ENCODE measurements at regions not wholly inside any gene's neighbourhood (a gene's known extent, or its start where the extent isn't known, plus 50 kb on each side); places are given as distances from the start of the nearest gene placed in this dataset.

- peaks cover 9% of the 10 kb centered on the region for H3K27me3 Mint-ChIP-seq (ENCODE audit: insufficient read depth, unreplicated experiment)
- BruUV-seq (replicated peaks): no TSS peak
These were observed 813.4 kb downstream of the ANKRD7 start for GRCh38 chr7:119037941-119038340.

GRCh38 chr7:119046068-119046467, 821.6 kb downstream of the ANKRD7 start:
- CTCF ChIA-PET: no interaction called here
- intact Hi-C loops (cut with micrococcal nuclease; ENCODE audit: unreplicated experiment): no loop called here
- no peaks in the 10 kb centered on the region for H3K27me3 Mint-ChIP-seq (ENCODE audit: insufficient read depth, unreplicated experiment)
- Histone ChIP-seq H3K27me3 (replicated peaks; ENCODE audit: control insufficient read depth, insufficient read depth, low read length) (no peaks in the 10 kb centered on the region), H3K9me3 (no peaks in the 10 kb centered on the region), H3K4me1 (no peaks in the 10 kb centered on the region), H3K36me3 (ENCODE audit: control insufficient read depth, insufficient read depth, low read length) (no peaks in the 10 kb centered on the region), H3K4me3 (ENCODE audit: low read depth, low read length) (no peak overlapping the region)
- no peaks in the 10 kb centered on the region for H3K9me3 Mint-ChIP-seq (ENCODE audit: unreplicated experiment)
- no peaks in the 10 kb centered on the region for H3K36me3 Mint-ChIP-seq (ENCODE audit: insufficient read depth, unreplicated experiment)
- H3K27ac Mint-ChIP-seq (ENCODE audit: unreplicated experiment): no peak overlapping the region
- BruUV-seq (replicated peaks): no TSS peak
- POLR2A ChIA-PET: no interaction called here
- no peak for DNase-seq
- no peaks in the 10 kb centered on the region for H3K4me1 Mint-ChIP-seq (ENCODE audit: low read depth, unreplicated experiment)
- H3K4me3 Mint-ChIP-seq (ENCODE audit: unreplicated experiment): no peak overlapping the region
- TF ChIP-seq CTCF (IDR thresholded peaks at IDR 0.05; ENCODE audit: insufficient read depth in 1 of 2, low read depth in 1 of 2, low read length in 1 of 2, severe bottlenecking in 1 of 2, unreplicated experiment in 1 of 2): no peak

More at GRCh38 chr7:119037941-119038340, 813.4 kb downstream of the ANKRD7 start:
- no peak overlapping the region for H3K4me3 ChIP-seq (ENCODE audit: low read depth, low read length)
- Mint-ChIP-seq H3K27ac (ENCODE audit: unreplicated experiment) (no peak overlapping the region), H3K4me1 (ENCODE audit: low read depth, unreplicated experiment) (no peaks in the 10 kb centered on the region), H3K36me3 (ENCODE audit: insufficient read depth, unreplicated experiment) (no peaks in the 10 kb centered on the region), H3K9me3 (ENCODE audit: unreplicated experiment) (no peaks in the 10 kb centered on the region), H3K4me3 (ENCODE audit: unreplicated experiment) (no peak overlapping the region)
- H3K9me3 ChIP-seq: no peaks in the 10 kb centered on the region
- no peak for TF ChIP-seq CTCF (IDR thresholded peaks at IDR 0.05; ENCODE audit: insufficient read depth in 1 of 2, low read depth in 1 of 2, low read length in 1 of 2, severe bottlenecking in 1 of 2, unreplicated experiment in 1 of 2)
- ChIA-PET CTCF (no interaction called here), POLR2A (no interaction called here)
- H3K36me3 ChIP-seq (ENCODE audit: control insufficient read depth, insufficient read depth, low read length): no peaks in the 10 kb centered on the region
- no peaks in the 10 kb centered on the region for H3K27me3 ChIP-seq (replicated peaks; ENCODE audit: control insufficient read depth, insufficient read depth, low read length)
- no peak for DNase-seq
- intact Hi-C loops (cut with micrococcal nuclease; ENCODE audit: unreplicated experiment): no loop called here
- H3K4me1 ChIP-seq: no peaks in the 10 kb centered on the region

GRCh38 chr7:119065966-119066365, 841.5 kb downstream of the ANKRD7 start:
- no peaks in the 10 kb centered on the region for H3K27me3 ChIP-seq (replicated peaks; ENCODE audit: control insufficient read depth, insufficient read depth, low read length)
- Mint-ChIP-seq H3K36me3 (ENCODE audit: insufficient read depth, unreplicated experiment) (no peaks in the 10 kb centered on the region), H3K4me1 (ENCODE audit: low read depth, unreplicated experiment) (no peaks in the 10 kb centered on the region), H3K27me3 (ENCODE audit: insufficient read depth, unreplicated experiment) (peaks cover 3% of the 10 kb centered on the region), H3K27ac (ENCODE audit: unreplicated experiment) (no peak overlapping the region), H3K4me3 (ENCODE audit: unreplicated experiment) (no peak overlapping the region), H3K9me3 (ENCODE audit: unreplicated experiment) (no peaks in the 10 kb centered on the region)
- H3K9me3 ChIP-seq: no peaks in the 10 kb centered on the region; the same call in 1 of the 2 replicates
- DNase-seq: no peak
- TF ChIP-seq CTCF (IDR thresholded peaks at IDR 0.05; ENCODE audit: insufficient read depth in 1 of 2, low read depth in 1 of 2, low read length in 1 of 2, severe bottlenecking in 1 of 2, unreplicated experiment in 1 of 2): no peak
- CTCF ChIA-PET: no interaction called here
- no peak overlapping the region for H3K4me3 ChIP-seq (ENCODE audit: low read depth, low read length)
- intact Hi-C loops (cut with micrococcal nuclease; ENCODE audit: unreplicated experiment): no loop called here
- no peaks in the 10 kb centered on the region for H3K4me1 ChIP-seq
- no TSS peak for BruUV-seq (replicated peaks)
- POLR2A ChIA-PET: no interaction called here
- H3K36me3 ChIP-seq (ENCODE audit: control insufficient read depth, insufficient read depth, low read length): no peaks in the 10 kb centered on the region

Data from Caco-2 (cell line).